B cell (primary cell): ENCODE measurements at regions not wholly inside any gene's neighbourhood (a gene's known extent, or its start where the extent isn't known, plus 50 kb on each side); places are given as distances from the start of the nearest gene placed in this dataset.

Source experiments
- ATAC-seq: fragments of 200-7000 bp; cut with Tn5 transposase; one replicate; pipeline ENCODE4 v1.10.0; 2021; ENCODE audit warnings: low read depth, mild to moderate bottlenecking, moderate number of reproducible peaks, moderate library complexity
- CTCF ChIA-PET: fragments of 350-600 bp; sonication (Branson Sonifier 250); formaldehyde crosslinking; loops from one replicate; lab custom pipeline; 2021; ENCODE audit warnings: antibody characterized with exemption, inconsistent platforms; lab: Charles Lee
- POLR2A ChIA-PET: fragments of 350-600 bp; sonication (Branson Sonifier 250); formaldehyde crosslinking; loops from one replicate; lab custom pipeline; 2021; ENCODE audit warnings: antibody characterized with exemption; lab: Charles Lee
- DNase-seq: peaks from one replicate; pipeline ENCODE4 v3.0.0; 2013
- H2AFZ ChIP-seq: 2 replicates; pipeline ENCODE4 v1.6.1; 2012; ENCODE audit warnings: mild to moderate bottlenecking, low read depth, low read length; ENCODE audit not compliant: insufficient read depth, poor library complexity, severe bottlenecking
- H3K27ac ChIP-seq, 2 donors: 1 replicate in 1 of 2; 2 replicates in 1 of 2; pipeline ENCODE4 v1.5.1; 2012 to 2013; ENCODE audit warnings: low read length in 2 of 2, mild to moderate bottlenecking in 2 of 2, moderate library complexity in 1 of 2
- H3K27me3 ChIP-seq, 4 experiments: fragments of 200-600 bp in 1 of 4; sonication (generic) in 1 of 4; replicated peaks in 1 of 4; 1 replicate in 2 of 4; 2 replicates in 2 of 4; pipeline versions ENCODE4 v1.6.1 to v1.7.0; 2013 to 2016; ENCODE audit warnings: low read length in 3 of 4, mild to moderate bottlenecking in 2 of 4, mixed read lengths in 1 of 4, moderate library complexity in 1 of 4; ENCODE audit not compliant: insufficient read depth in 4 of 4, control insufficient read depth in 3 of 4; ENCODE audit errors: control extremely low read depth in 1 of 4
- H3K36me3 ChIP-seq, 2 experiments: replicated peaks in 1 of 2; 1 replicate in 1 of 2; 2 replicates in 1 of 2; pipeline versions ENCODE4 v1.6.1 to v1.7.1; 2013; ENCODE audit warnings: low read length in 1 of 2; ENCODE audit not compliant: insufficient read depth in 2 of 2, control insufficient read depth in 1 of 2; ENCODE audit errors: control extremely low read depth in 1 of 2, extremely low read depth in 1 of 2
- H3K4me1 ChIP-seq, 2 donors: fragments of 200-600 bp in 1 of 2; sonication (generic) in 1 of 2; 1 replicate in 1 of 2; 2 replicates in 1 of 2; pipeline versions ENCODE4 v1.5.1 to v1.6.1; 2013 to 2017; ENCODE audit warnings: low read length in 2 of 2; ENCODE audit not compliant: control insufficient read depth in 2 of 2, insufficient read depth in 2 of 2
- H3K4me2 ChIP-seq: replicated peaks from 2 replicates; pipeline ENCODE3; 2012; ENCODE audit warnings: mild to moderate bottlenecking, low read depth, low read length; ENCODE audit not compliant: poor library complexity, severe bottlenecking
- H3K4me3 ChIP-seq, 5 experiments: fragments of 200-600 bp in 1 of 5; sonication (generic) in 1 of 5; 1 replicate in 3 of 5; 2 replicates in 2 of 5; pipeline versions ENCODE4 v1.5.1 to v1.7.0; 2011 to 2016; ENCODE audit warnings: low read length in 4 of 5, mild to moderate bottlenecking in 4 of 5, low read depth in 2 of 5, control low read depth in 1 of 5, moderate library complexity in 1 of 5; ENCODE audit not compliant: insufficient read depth in 1 of 5; ENCODE audit errors: control extremely low read depth in 1 of 5, extremely low read depth in 1 of 5
- H3K79me2 ChIP-seq: fragments of 200-600 bp; sonication (generic); one replicate; pipeline ENCODE4 v1.6.0; 2016; ENCODE audit warnings: low read length; ENCODE audit not compliant: control insufficient read depth, insufficient read depth
- H3K9ac ChIP-seq: fragments of 200-600 bp; sonication (generic); 2 replicates; pipeline ENCODE4 v1.6.1; 2017; ENCODE audit warnings: mild to moderate bottlenecking, low read length, moderate library complexity
- H3K9me3 ChIP-seq, 3 donors: one replicate each; pipeline versions ENCODE4 v1.6.1 to v1.7.1; 2013; ENCODE audit warnings: low read length in 2 of 3; ENCODE audit not compliant: control insufficient read depth in 2 of 3, insufficient read depth in 1 of 3; ENCODE audit errors: control extremely low read depth in 1 of 3
- H4K20me1 ChIP-seq: 2 replicates; pipeline ENCODE4 v1.6.0; 2012; ENCODE audit warnings: mild to moderate bottlenecking, low read length; ENCODE audit not compliant: insufficient read depth, control insufficient read depth, poor library complexity, severe bottlenecking
- H3K27ac Mint-ChIP-seq: one replicate; pipeline ENCODE4 v1.8.0; 2021; ENCODE audit warnings: mixed read lengths
- H3K27me3 Mint-ChIP-seq: one replicate; pipeline ENCODE4 v1.8.0; 2021; ENCODE audit warnings: mixed read lengths
- H3K4me1 Mint-ChIP-seq: one replicate; pipeline ENCODE4 v1.8.0; 2021; ENCODE audit warnings: mixed read lengths
- H3K4me3 Mint-ChIP-seq: one replicate; pipeline ENCODE4 v1.8.0; 2021; ENCODE audit warnings: mixed read lengths
- H3K9me3 Mint-ChIP-seq: one replicate; pipeline ENCODE4 v1.8.0; 2022; ENCODE audit warnings: mixed read lengths; ENCODE audit not compliant: insufficient read depth
- EZH2 ChIP-seq: IDR thresholded peaks from 2 replicates; pipeline ENCODE4 v1.6.1; 2012; ENCODE audit warnings: borderline replicate concordance, low read depth, mild to moderate bottlenecking, moderate library complexity, low read length; ENCODE audit not compliant: insufficient read depth, poor library complexity, severe bottlenecking
- WGBS: methylation state at CpG from one replicate; pipeline ENCODE4 v1.1.5; 2013; ENCODE audit warnings: missing lambda C conversion rate; ENCODE audit not compliant: insufficient coverage; 5-methylcytosine and 5-hydroxymethylcytosine counted together
- intact Hi-C: fragments of 100-400 bp; cut with micrococcal nuclease; formaldehyde crosslinking; loops from one replicate; pipeline ENCODE4 v1.10.0; 2022
- TF ChIP-seq, protein P1 (sequence below): fragments of 200-600 bp; IDR thresholded peaks from one replicate; pipeline ENCODE4 v1.8.0; 2022; ENCODE audit warnings: antibody characterized with exemption, mild to moderate bottlenecking

DNA sequence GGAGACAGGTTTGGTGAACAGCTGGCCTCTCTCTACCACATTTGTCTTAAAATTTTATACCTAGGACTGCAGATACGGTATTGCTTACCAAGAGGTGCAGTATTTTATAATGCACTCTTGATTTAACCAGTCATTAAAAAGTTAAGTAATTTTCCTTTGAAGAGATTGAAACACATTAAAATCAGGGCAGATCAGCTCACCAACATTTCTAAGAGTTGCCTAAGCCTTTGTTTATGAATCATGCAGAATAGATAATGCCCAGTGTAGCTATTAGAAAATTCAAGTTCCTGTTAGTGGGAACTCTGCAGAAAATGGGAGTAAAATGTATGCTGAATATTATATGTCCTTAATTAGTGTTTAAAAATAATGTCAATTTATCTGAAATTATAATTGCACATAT is 140.2 kb upstream of the PRPS1L1 start:
- Histone ChIP-seq H3K4me3 (no peak overlapping the region), H4K20me1 (no peaks in the 10 kb centered on the region), H3K27me3 (no peaks in the 10 kb centered on the region), H3K9me3 (no peaks in the 10 kb centered on the region), H2AFZ (no peak overlapping the region), H3K27ac (no peak overlapping the region), H3K9ac (no peak overlapping the region), H3K36me3 (no peaks in the 10 kb centered on the region), H3K79me2 (no peaks in the 10 kb centered on the region), H3K4me2 (no peak overlapping the region), H3K4me1 (no peaks in the 10 kb centered on the region)
- ATAC-seq = no peak
- CTCF ChIA-PET = no interaction called here
- peaks cover 3% of the 10 kb centered on the region for H3K27me3 Mint-ChIP-seq
- DNase-seq = no peak
- no CpG with 5 or more reads among the region's 1 CpG for WGBS
- H3K9me3 Mint-ChIP-seq = no peaks in the 10 kb centered on the region
- no peaks in the 10 kb centered on the region for H3K4me1 Mint-ChIP-seq
- intact Hi-C loops = no loop called here
- no peak overlapping the region for H3K27ac Mint-ChIP-seq
- H3K4me3 Mint-ChIP-seq = no peak overlapping the region
- POLR2A ChIA-PET = no interaction called here
- TF ChIP-seq, protein P1, sequence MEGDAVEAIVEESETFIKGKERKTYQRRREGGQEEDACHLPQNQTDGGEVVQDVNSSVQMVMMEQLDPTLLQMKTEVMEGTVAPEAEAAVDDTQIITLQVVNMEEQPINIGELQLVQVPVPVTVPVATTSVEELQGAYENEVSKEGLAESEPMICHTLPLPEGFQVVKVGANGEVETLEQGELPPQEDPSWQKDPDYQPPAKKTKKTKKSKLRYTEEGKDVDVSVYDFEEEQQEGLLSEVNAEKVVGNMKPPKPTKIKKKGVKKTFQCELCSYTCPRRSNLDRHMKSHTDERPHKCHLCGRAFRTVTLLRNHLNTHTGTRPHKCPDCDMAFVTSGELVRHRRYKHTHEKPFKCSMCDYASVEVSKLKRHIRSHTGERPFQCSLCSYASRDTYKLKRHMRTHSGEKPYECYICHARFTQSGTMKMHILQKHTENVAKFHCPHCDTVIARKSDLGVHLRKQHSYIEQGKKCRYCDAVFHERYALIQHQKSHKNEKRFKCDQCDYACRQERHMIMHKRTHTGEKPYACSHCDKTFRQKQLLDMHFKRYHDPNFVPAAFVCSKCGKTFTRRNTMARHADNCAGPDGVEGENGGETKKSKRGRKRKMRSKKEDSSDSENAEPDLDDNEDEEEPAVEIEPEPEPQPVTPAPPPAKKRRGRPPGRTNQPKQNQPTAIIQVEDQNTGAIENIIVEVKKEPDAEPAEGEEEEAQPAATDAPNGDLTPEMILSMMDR = no peak
- no peak for TF ChIP-seq EZH2

GRCh38 chr7:18174996-18175395 is 147.3 kb upstream of the PRPS1L1 start:
- Mint-ChIP-seq H3K9me3 (no peaks in the 10 kb centered on the region), H3K4me3 (no peak overlapping the region), H3K27me3 (no peaks in the 10 kb centered on the region), H3K27ac (no peak overlapping the region), H3K4me1 (peaks cover 44% of the 10 kb centered on the region)
- peaks cover 0 to 8% (median 0%) of the 10 kb centered on the region in 3 donors for H3K9me3 ChIP-seq
- H3K4me2 ChIP-seq = peak overlapping the region; percentile 8
- ATAC-seq (peak; percentile 58), DNase-seq (peak; percentile 28)
- 73% methylated on average over 5 of the region's 7 CpGs for whole genome bisulfite sequencing
- no peaks in the 10 kb centered on the region for H3K27me3 ChIP-seq
- H3K4me3 ChIP-seq = no peak overlapping the region
- H2AFZ ChIP-seq = no peak overlapping the region
- H3K36me3 ChIP-seq = no peaks in the 10 kb centered on the region
- no peak for TF ChIP-seq EZH2
- TF ChIP-seq, protein P1 = no peak
- ChIA-PET CTCF (interaction anchor here (1.1 kb wide), 1 partner anchor 177 kb away, joined by 3 read pairs; no protein-coding TSS in a partner anchor), POLR2A (no interaction called here)
- H3K27ac ChIP-seq = no peak overlapping the region
- H3K79me2 ChIP-seq = no peaks in the 10 kb centered on the region
- intact Hi-C loops = no loop called here
- no peak overlapping the region for H3K9ac ChIP-seq
- H3K4me1 ChIP-seq = peaks cover 20 to 26% of the 10 kb centered on the region in 2 donors
- H4K20me1 ChIP-seq = no peaks in the 10 kb centered on the region
